Fibroblast of mammary gland (primary cell): ENCODE measurements at regions not wholly inside any gene's neighbourhood (a gene's known extent, or its start where the extent isn't known, plus 50 kb on each side); places are given as distances from the start of the nearest gene placed in this dataset.

Experiments used
- DNase-seq: peaks from one replicate; pipeline ENCODE4 v3.0.0-alpha.2; 2010; ENCODE audit warnings: low read depth
- H3K4me3 ChIP-seq: 2 replicates; pipeline ENCODE4 v1.5.1; 2011; ENCODE audit warnings: low read depth, mild to moderate bottlenecking, low read length, moderate library complexity; ENCODE audit not compliant: control insufficient read depth
- CTCF ChIP-seq: conservative IDR thresholded peaks from 2 replicates; pipeline ENCODE4 v1.5.1; 2011; ENCODE audit warnings: low read depth, low read length, inconsistent platforms; ENCODE audit not compliant: control insufficient read depth, insufficient read depth

GRCh38 chr6:23245572-23245971 lies 676.2 kb downstream of the HDGFL1 start:
- peak; percentile 85 for DNase-seq
- no peak overlapping the region for H3K4me3 ChIP-seq
- no peak for TF ChIP-seq CTCF

GRCh38 chr6:23246896-23247295 lies 677.5 kb downstream of the HDGFL1 start:
- TF ChIP-seq CTCF, result no peak
- H3K4me3 ChIP-seq, result no peak overlapping the region
- peak; percentile 40 for DNase-seq

- DNase-seq, result no peak
- TF ChIP-seq CTCF, result no peak
Measured at GRCh38 chr6:23250556-23250955, 681.2 kb downstream of the HDGFL1 start.

GRCh38 chr6:23262864-23263263 lies 693.5 kb downstream of the HDGFL1 start:
- no peak for DNase-seq
- H3K4me3 ChIP-seq, result no peak overlapping the region
- TF ChIP-seq CTCF, result no peak

More at GRCh38 chr6:23250556-23250955, 681.2 kb downstream of the HDGFL1 start:
- H3K4me3 ChIP-seq, result no peak overlapping the region

- DNase-seq, result no peak
- TF ChIP-seq CTCF, result no peak
- H3K4me3 ChIP-seq, result no peak overlapping the region
Measured at GRCh38 chr6:23265270-23265669, 695.9 kb downstream of the HDGFL1 start.

- DNase-seq, result no peak
- TF ChIP-seq CTCF, result no peak
- no peak overlapping the region for H3K4me3 ChIP-seq
Measured at GRCh38 chr6:23266536-23266935, 697.2 kb downstream of the HDGFL1 start.

DNA sequence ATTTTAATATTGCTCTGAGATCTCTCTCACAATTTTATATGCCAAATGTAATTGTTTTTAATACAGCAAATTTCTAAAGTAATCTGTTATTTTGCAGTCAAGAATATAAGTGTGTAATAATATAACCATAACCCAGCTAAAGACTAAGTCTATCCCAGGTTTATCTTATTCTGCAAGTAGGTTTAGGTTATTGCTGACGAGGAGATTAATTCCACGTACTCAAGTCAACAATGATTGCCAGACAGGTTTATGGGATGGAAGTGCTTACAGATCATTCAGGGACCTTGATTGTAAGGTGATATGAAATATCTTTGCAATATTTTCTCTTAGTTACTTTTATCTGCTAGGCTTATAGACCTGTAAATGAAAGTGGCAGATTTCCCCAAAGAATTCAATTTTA lies 698.3 kb downstream of the HDGFL1 start:
- no peak overlapping the region for H3K4me3 ChIP-seq
- TF ChIP-seq CTCF, result no peak
- no peak for DNase-seq
